ENCODE measurements at regions not wholly inside any gene's neighbourhood (a gene's known extent, or its start where the extent isn't known, plus 50 kb on each side); places are given as distances from the start of the nearest gene placed in this dataset.

DNA sequence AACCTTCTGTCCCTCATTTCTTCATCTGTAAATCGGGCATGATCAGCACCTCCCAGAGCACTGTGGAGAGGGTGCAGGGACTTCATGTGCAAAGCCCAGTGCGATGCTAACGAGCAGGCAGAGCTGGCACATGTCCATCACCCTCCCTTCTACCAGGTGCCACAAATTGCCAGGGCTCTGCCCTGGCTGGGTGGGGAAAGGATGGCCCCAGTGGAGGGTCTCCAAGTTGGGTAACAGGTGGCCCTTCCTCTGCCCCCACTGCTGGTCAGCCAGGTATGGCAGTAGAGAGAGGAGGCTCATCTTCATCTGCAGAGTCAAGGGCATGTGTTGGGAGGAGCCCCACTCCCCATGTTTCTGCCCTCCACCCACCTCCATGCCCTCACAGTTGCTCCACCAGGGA lies 61.5 kb upstream of the CDH5 start:
- Mint-ChIP-seq H3K27me3 (ENCODE audit: low read depth, poor library complexity) (peaks cover 10% of the 10 kb centered on the region), H3K9me3 (peaks cover 3% of the 10 kb centered on the region), H3K36me3 (ENCODE audit: low read depth) (no peaks in the 10 kb centered on the region), H3K27ac (no peak overlapping the region), H3K4me1 (no peaks in the 10 kb centered on the region), H3K4me3 (no peak overlapping the region)
- TF ChIP-seq CTCF (IDR thresholded peaks at IDR 0.05), result no peak
- no peak for DNase-seq

GRCh38 chr16:66304151-66304550 lies 62.3 kb upstream of the CDH5 start:
- TF ChIP-seq CTCF (IDR thresholded peaks at IDR 0.05), result no peak
- Mint-ChIP-seq H3K27me3 (ENCODE audit: low read depth, poor library complexity) (peaks cover 10% of the 10 kb centered on the region), H3K27ac (no peak overlapping the region), H3K4me3 (no peak overlapping the region), H3K36me3 (ENCODE audit: low read depth) (no peaks in the 10 kb centered on the region), H3K9me3 (peaks cover 3% of the 10 kb centered on the region), H3K4me1 (no peaks in the 10 kb centered on the region)
- DNase-seq, result no peak

DNA sequence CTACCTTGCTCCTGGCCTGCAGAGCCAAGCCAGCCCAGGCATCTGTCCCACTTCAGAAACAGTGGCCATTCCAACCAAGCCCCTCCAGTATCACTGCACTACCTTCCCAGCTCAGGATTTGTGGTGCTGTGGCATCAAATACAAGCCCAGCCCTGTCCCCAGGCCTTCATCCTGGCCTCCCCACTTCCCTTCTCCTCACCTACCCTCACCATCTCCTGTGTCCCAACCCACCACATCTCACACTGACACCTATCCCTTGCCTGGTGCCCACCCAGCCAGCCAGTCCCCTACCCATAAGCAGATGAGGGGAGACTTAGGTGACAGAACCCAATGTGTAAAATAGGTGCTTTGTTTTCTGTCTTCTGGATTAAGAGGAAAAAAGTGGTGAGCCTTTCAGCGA lies 66.0 kb upstream of the CDH5 start:
- no peak for DNase-seq
- Mint-ChIP-seq H3K4me1 (no peaks in the 10 kb centered on the region), H3K27ac (no peak overlapping the region), H3K4me3 (no peak overlapping the region), H3K27me3 (ENCODE audit: low read depth, poor library complexity) (peaks cover 14% of the 10 kb centered on the region), H3K9me3 (peaks cover 3% of the 10 kb centered on the region), H3K36me3 (ENCODE audit: low read depth) (no peaks in the 10 kb centered on the region)
- TF ChIP-seq CTCF (IDR thresholded peaks at IDR 0.05), result no peak

DNA sequence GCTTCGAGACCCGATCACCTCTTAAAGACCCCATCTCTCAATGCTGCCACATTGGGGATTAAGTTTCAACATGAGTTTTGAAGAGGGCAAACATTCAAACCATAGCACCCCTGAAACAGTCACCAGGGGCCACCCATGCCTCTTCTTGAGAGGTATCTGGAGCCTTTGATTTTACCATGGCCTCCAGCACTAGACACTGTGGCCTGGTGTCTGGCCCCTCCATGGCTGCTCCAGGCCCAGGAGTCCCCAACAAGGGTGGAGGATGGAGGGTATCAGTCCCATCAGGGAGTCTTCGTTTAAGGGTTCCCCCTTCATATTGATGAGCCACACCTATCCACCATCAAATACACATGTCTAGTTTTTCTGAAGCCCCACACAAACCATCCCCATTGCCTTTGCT lies 66.5 kb upstream of the CDH5 start:
- H3K27ac Mint-ChIP-seq, result no peak overlapping the region
- TF ChIP-seq CTCF (IDR thresholded peaks at IDR 0.05), result no peak
- DNase-seq, result no peak

DNA sequence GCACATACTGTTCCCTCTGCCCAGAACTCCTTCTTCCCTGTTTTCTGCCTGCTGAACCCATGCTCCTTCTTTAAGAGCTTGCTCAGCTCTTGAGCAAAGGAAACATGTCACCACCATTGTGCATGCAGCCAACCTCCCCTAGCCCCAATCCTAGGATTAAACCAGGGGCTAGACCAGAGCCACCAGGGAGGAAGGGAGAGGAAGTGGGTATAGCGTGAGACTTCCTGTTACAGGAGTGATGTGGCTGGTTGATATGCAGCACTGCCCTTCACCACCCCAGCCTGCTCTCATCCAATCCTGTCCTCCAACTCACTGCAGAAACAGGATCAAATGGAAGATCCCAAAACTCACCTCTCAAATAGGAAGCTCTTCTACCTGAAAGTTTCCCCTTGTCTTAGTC lies 67.1 kb upstream of the CDH5 start:
- H3K4me1 Mint-ChIP-seq, result no peaks in the 10 kb centered on the region
- H3K36me3 Mint-ChIP-seq (ENCODE audit: low read depth), result no peaks in the 10 kb centered on the region
- no peak for TF ChIP-seq CTCF (IDR thresholded peaks at IDR 0.05)
- peaks cover 17% of the 10 kb centered on the region for H3K27me3 Mint-ChIP-seq (ENCODE audit: low read depth, poor library complexity)
- no peak for DNase-seq
- H3K27ac Mint-ChIP-seq, result no peak overlapping the region
- peaks cover 3% of the 10 kb centered on the region for H3K9me3 Mint-ChIP-seq
- no peak overlapping the region for H3K4me3 Mint-ChIP-seq

More for the DNA sequence above, 66.5 kb upstream of the CDH5 start:
- no peaks in the 10 kb centered on the region for H3K4me1 Mint-ChIP-seq
- H3K27me3 Mint-ChIP-seq (ENCODE audit: low read depth, poor library complexity), result peaks cover 14% of the 10 kb centered on the region
- no peak overlapping the region for H3K4me3 Mint-ChIP-seq
- no peaks in the 10 kb centered on the region for H3K36me3 Mint-ChIP-seq (ENCODE audit: low read depth)
- peaks cover 3% of the 10 kb centered on the region for H3K9me3 Mint-ChIP-seq

- peaks cover 2% of the 10 kb centered on the region for H3K4me1 Mint-ChIP-seq
- peaks cover 19% of the 10 kb centered on the region for H3K27me3 Mint-ChIP-seq (ENCODE audit: low read depth, poor library complexity)
- no peak for DNase-seq
- TF ChIP-seq CTCF (IDR thresholded peaks at IDR 0.05), result no peak
- H3K27ac Mint-ChIP-seq, result no peak overlapping the region
- H3K9me3 Mint-ChIP-seq, result peaks cover 3% of the 10 kb centered on the region
- H3K4me3 Mint-ChIP-seq, result no peak overlapping the region
- no peaks in the 10 kb centered on the region for H3K36me3 Mint-ChIP-seq (ENCODE audit: low read depth)
Observed at GRCh38 chr16:66298571-66299120, 67.8 kb upstream of the CDH5 start.
